Parathyroid adenoma (tissue), 2 donors: ENCODE measurements at regions not wholly inside any gene's neighbourhood (a gene's known extent, or its start where the extent isn't known, plus 50 kb on each side); places are given as distances from the start of the nearest gene placed in this dataset.

Source experiments
- H2AFZ ChIP-seq: fragments of 300-600 bp; sonication (generic); one replicate; pipeline ENCODE4 v1.7.0; 2017; ENCODE audit warnings: antibody characterized with exemption, mild to moderate bottlenecking
- H3K27ac ChIP-seq: fragments of 300-600 bp; sonication (generic); one replicate; pipeline ENCODE4 v1.7.0; 2017
- H3K27me3 ChIP-seq: fragments of 300-600 bp; sonication (generic); one replicate; pipeline ENCODE4 v1.7.0; 2017; ENCODE audit warnings: low read length; ENCODE audit not compliant: control insufficient read depth, insufficient read depth
- H3K36me3 ChIP-seq: fragments of 300-600 bp; sonication (generic); one replicate; pipeline ENCODE4 v1.7.0; 2017; ENCODE audit warnings: low read length; ENCODE audit not compliant: control insufficient read depth, insufficient read depth
- H3K4me1 ChIP-seq: fragments of 300-600 bp; sonication (generic); one replicate; pipeline ENCODE4 v1.7.0; 2017; ENCODE audit warnings: control low read depth
- H3K4me2 ChIP-seq: fragments of 300-600 bp; sonication (generic); one replicate; pipeline ENCODE4 v1.7.0; 2017; ENCODE audit warnings: low read length
- H3K4me3 ChIP-seq: fragments of 300-600 bp; sonication (generic); one replicate; pipeline ENCODE4 v1.7.0; 2017; ENCODE audit warnings: low read depth, low read length
- H3K79me2 ChIP-seq: fragments of 300-600 bp; sonication (generic); one replicate; pipeline ENCODE4 v1.7.0; 2017; ENCODE audit warnings: control low read depth
- H3K9ac ChIP-seq: fragments of 300-600 bp; sonication (generic); one replicate; pipeline ENCODE4 v1.7.0; 2017; ENCODE audit warnings: mild to moderate bottlenecking
- H3K9me3 ChIP-seq: fragments of 300-600 bp; sonication (generic); one replicate; pipeline ENCODE4 v1.7.0; 2017; ENCODE audit warnings: low read length; ENCODE audit not compliant: control insufficient read depth
- TF ChIP-seq, protein P1 (sequence below): fragments of 300-600 bp; sonication (generic); IDR thresholded peaks from one replicate; pipeline ENCODE4 v1.7.0; 2017; ENCODE audit warnings: antibody characterized with exemption, mild to moderate bottlenecking
- donor health status: primary hyperparathyroidism.

DNA sequence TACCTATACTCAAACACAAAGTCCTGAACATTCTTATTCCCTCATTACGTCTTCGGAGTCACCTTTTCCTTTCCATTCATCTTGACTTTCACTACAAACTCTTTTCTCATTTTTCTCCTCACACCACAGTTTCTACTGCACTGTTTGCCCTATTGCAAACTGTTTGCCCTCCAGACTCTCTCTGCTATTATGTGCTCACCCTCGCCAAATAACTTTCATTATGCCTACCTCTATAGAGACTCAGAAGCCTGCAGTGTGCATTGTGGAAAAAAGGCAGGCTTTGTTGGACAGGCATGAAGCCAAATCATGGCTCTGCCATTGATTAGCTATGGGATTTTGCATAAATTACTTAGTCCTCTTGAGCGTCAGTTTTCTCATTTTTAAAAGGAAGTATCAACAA lies 246.6 kb upstream of the CCDC196 start:
- Histone ChIP-seq H2AFZ (no peak overlapping the region), H3K9ac (no peak overlapping the region)

DNA sequence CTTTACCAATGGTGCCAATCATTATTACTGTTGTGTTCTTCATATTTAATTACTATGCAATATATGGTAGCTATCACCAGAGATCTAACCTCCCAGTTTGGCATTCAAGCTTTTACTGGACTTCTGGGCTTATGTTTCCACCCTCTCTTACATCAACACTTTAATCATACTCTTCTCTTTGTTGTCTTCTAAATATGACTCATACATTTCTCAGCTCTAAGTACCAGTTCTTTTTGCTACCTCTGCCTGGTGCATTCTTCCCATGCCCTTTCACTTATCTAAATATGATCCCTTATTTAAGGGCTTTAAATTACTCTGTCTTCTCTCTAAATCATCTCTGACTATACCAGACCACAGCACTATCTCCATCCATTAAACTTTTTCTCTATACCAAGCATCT lies 246.1 kb upstream of the CCDC196 start:
- Histone ChIP-seq H3K9me3 (no peaks in the 10 kb centered on the region), H3K4me3 (no peak overlapping the region), H3K4me1 (no peaks in the 10 kb centered on the region), H2AFZ (no peak overlapping the region), H3K27ac (no peak overlapping the region), H3K27me3 (no peaks in the 10 kb centered on the region), H3K36me3 (no peaks in the 10 kb centered on the region), H3K9ac (no peak overlapping the region), H3K4me2 (no peak overlapping the region), H3K79me2 (no peaks in the 10 kb centered on the region)
- TF ChIP-seq, protein P1, sequence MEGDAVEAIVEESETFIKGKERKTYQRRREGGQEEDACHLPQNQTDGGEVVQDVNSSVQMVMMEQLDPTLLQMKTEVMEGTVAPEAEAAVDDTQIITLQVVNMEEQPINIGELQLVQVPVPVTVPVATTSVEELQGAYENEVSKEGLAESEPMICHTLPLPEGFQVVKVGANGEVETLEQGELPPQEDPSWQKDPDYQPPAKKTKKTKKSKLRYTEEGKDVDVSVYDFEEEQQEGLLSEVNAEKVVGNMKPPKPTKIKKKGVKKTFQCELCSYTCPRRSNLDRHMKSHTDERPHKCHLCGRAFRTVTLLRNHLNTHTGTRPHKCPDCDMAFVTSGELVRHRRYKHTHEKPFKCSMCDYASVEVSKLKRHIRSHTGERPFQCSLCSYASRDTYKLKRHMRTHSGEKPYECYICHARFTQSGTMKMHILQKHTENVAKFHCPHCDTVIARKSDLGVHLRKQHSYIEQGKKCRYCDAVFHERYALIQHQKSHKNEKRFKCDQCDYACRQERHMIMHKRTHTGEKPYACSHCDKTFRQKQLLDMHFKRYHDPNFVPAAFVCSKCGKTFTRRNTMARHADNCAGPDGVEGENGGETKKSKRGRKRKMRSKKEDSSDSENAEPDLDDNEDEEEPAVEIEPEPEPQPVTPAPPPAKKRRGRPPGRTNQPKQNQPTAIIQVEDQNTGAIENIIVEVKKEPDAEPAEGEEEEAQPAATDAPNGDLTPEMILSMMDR, result no peak

More for the DNA sequence above, 246.6 kb upstream of the CCDC196 start:
- Histone ChIP-seq H3K4me3 (no peak overlapping the region), H3K9me3 (no peaks in the 10 kb centered on the region), H3K27me3 (no peaks in the 10 kb centered on the region), H3K27ac (no peak overlapping the region), H3K36me3 (no peaks in the 10 kb centered on the region), H3K4me2 (no peak overlapping the region), H3K79me2 (no peaks in the 10 kb centered on the region), H3K4me1 (no peaks in the 10 kb centered on the region)
- TF ChIP-seq, protein P1, result no peak

DNA sequence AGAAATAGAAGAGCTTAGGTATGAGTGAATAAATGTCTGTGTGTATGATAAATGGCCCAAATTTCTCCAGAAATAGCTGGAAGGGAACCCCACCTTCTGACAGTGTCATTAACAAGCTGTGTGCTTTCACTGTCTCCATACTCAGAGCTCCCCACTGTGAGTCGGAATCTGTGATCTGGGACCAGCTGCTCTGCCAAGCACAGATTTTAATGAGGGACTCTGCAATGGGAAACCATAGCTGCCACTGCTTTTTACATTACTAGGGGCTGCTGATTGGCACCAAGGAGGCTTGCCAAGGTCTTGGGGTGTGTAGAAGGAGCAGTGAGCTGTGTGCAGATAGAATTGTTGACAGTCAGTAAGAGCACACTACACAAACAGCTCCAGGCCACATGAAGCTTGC lies 244.2 kb upstream of the CCDC196 start:
- Histone ChIP-seq H2AFZ (no peak overlapping the region), H3K9ac (no peak overlapping the region), H3K27me3 (no peaks in the 10 kb centered on the region), H3K4me3 (no peak overlapping the region), H3K27ac (no peak overlapping the region), H3K9me3 (no peaks in the 10 kb centered on the region), H3K4me2 (no peak overlapping the region), H3K79me2 (no peaks in the 10 kb centered on the region), H3K36me3 (no peaks in the 10 kb centered on the region), H3K4me1 (no peaks in the 10 kb centered on the region)
- TF ChIP-seq, protein P1, result no peak

DNA sequence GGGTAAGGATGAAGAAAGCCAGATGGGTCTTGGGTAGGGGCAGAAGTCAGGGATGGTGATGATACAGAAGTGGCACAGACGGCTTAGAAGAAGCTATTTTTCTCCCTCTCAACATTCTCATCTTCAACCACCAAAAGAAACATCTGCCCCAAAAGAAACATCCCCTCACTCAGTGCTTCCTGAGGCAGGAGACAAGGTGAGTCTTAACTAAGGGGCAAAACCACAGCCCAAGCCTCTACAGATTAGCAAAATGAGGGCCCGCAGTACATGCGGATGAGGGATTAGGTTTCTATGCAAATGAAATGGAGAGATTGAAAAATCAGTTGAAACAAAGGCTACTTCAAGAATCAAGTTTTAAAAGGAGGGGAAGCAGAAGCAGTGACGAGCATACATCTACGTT lies 241.3 kb upstream of the CCDC196 start:
- H3K4me1 ChIP-seq, result no peaks in the 10 kb centered on the region
- no peaks in the 10 kb centered on the region for H3K27me3 ChIP-seq
- H2AFZ ChIP-seq, result no peak overlapping the region
- TF ChIP-seq, protein P1, result no peak
- no peak overlapping the region for H3K9ac ChIP-seq
- H3K79me2 ChIP-seq, result no peaks in the 10 kb centered on the region
- H3K9me3 ChIP-seq, result no peaks in the 10 kb centered on the region
- H3K4me2 ChIP-seq, result no peak overlapping the region
- H3K4me3 ChIP-seq, result no peak overlapping the region
- H3K27ac ChIP-seq, result no peak overlapping the region
- no peaks in the 10 kb centered on the region for H3K36me3 ChIP-seq

DNA sequence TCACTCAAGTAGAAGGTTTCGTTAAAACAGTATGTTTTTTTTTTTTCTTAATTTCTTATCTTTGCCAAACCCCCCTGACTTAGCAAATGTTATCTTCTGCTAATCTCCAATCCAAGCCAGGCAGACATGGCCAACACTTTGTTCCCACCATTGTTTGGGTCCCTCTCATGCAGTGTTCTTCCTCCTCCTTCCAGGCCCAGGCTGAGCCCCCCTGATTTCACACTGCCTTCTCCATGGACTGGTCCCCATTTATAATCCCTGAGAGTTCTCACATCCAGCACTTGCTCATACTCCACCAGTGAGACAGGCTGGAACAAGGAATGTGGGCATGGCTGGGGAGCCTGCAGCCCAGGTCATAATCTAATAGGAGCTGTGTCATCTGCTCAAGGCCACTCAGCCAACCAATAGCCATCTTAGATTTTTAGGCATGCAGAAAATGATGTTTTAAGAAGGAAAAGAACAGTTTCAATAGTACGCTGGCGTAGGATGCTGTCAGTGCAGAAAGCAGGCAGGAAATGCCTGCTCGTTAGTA lies 238.4 kb upstream of the CCDC196 start:
- TF ChIP-seq, protein P1, result no peak
- no peaks in the 10 kb centered on the region for H3K4me1 ChIP-seq
- no peaks in the 10 kb centered on the region for H3K79me2 ChIP-seq
- no peaks in the 10 kb centered on the region for H3K27me3 ChIP-seq
- no peak overlapping the region for H3K4me3 ChIP-seq
- H3K27ac ChIP-seq, result no peak overlapping the region
- H3K9me3 ChIP-seq, result no peaks in the 10 kb centered on the region
- no peaks in the 10 kb centered on the region for H3K36me3 ChIP-seq
- no peak overlapping the region for H3K4me2 ChIP-seq
- no peak overlapping the region for H2AFZ ChIP-seq
- H3K9ac ChIP-seq, result no peak overlapping the region
